NCI-H1105 (cell line): ENCODE measurements at regions not wholly inside any gene's neighbourhood (a gene's known extent, or its start where the extent isn't known, plus 50 kb on each side); places are given as distances from the start of the nearest gene placed in this dataset.
A peak's percentile ranks its signal among the peaks of the same experiment; 100 is the strongest.
"Not testable (repeated sequence)": the region's sequence is repeated elsewhere in the genome, so short reads cannot be mapped to it uniquely, and the experiment has no call there.

Experiments
- DNase-seq: peaks from one replicate; lab custom pipeline; 2025; lab: John Stamatoyannopoulos, UW

DNA sequence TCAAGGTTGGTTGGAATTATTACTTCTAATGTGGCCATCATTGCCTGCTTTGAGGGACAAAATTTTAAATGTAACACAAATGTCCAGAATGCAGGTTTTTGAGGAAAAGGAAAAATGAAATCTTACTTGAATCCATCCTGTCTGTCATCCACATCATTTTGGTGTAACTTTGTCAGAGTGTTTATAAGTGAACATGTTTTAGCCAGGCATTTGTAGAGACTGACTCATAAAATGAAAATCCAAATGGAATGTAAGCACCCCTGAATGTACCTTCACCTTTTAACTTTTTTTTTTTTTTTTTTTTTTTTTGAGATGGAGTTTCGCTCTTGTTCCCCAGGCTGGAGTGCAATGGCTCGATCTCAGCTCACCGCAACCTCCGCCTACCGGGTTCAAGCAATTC, 141.8 kb upstream of the BNIP2 start:
- DNase-seq: no peak

DNA sequence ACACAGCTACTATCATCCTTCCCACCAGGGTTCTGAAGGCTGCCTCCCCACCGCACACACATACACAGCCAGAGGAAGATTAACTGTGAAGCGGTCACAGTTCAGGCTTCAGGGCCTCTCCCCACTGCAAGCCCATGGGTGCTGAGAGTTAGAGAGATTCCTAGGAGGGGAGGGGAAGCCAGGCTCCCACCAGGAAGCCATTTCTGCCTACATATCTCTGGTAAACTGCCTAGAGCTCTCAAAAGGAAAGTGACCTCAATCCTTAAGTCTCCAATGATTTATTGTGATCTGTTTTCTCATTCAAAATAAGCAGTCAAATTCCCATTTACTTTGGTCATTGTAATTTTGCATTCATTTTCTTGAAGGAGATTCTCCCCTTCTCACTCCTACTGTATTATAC, 141.0 kb upstream of the BNIP2 start:
- DNase-seq: no peak

DNA sequence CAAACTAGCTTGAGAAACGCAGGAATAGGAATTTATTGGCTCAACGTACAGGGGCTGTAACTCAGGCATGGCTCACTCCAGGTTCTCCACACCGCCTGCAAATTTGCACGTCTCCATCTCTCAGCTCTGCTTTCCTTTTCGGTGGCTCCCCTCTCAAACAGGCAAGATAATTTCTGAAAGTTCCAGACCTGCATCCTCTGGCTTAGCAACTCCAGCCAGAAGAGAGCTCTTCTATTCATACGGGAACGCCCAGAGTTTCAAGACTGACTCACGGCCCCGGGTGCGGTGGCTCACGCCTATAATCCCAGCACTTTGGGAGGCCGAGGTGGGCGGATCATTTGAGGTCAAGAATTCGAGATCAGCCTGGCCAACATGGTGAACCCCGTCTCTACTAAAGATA, 139.7 kb upstream of the BNIP2 start:
- no peak for DNase-seq

DNA sequence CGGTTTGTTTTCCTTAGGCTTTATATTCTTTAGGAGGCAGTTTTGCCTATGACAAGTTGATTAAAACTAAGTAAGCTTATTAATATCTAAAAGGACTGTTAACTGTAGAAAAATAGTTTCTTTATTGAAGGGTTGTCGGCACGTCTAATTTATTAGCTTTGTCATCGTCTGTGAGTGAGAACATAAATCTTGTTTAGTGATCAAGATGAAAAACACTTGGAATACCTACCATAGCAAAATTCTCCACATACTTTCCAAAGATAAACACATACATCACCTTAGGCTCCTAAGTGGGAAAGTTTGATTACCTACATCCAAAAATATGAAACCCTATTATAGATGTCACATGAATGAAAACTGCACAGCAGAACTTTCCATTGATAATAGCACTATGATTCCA, 139.1 kb upstream of the BNIP2 start:
- DNase-seq: no peak

DNA sequence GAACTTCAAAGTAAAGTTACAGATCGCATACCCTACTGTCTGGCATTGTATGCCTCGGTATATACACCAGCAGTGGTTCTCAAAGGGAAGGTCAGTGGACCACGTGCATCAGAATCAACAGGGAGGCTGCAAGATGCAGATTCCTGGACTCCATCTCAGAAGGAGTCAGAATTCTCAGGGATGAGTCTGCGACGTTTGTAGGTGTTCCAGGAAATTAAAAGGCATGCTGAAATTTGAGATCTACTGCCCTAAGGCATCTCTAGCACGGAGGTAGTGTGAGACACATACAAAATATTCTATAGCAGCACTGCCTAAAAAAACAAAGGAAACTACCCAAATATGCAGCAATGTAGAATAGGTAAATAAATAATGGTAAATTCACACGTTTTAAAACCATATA, 136.8 kb upstream of the BNIP2 start:
- DNase-seq: no peak

DNA sequence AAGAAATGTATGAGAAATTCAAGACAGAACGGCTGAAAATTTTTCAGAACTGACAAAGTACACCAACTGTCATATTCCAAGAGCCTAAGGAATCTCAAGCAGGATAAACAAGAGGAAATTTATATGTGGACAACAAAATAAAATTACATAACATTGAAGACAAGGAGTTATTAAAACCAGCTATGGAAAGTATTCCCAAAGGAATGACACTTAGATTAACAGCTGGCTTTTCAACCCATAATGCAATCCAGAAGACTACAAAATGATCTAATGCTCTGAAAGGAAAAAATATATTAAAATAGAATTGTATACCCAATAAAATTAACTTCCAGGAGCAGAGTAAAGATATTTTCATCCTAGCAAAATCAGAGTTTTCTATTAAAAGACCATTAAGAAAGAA, 132.2 kb upstream of the BNIP2 start:
- no peak for DNase-seq

DNA sequence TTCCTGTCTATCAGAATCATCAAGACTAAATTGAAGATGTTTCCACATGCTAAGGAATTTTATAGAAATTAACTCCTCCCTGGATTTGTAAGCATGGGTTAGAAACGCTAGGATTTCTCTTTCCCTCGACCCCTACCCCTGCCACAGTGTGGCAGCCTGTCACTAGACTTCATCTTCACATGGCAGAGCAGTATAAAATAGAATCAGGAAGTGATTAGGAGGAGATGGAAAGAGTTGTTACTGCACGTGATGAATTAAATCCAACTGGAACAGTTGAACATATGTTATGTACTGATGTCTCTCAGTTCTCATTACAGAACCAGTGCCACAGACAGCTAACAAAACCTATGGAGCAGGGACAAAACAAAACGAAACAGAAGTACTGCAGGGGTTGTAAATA, 130.0 kb upstream of the BNIP2 start:
- DNase-seq: no peak

DNA sequence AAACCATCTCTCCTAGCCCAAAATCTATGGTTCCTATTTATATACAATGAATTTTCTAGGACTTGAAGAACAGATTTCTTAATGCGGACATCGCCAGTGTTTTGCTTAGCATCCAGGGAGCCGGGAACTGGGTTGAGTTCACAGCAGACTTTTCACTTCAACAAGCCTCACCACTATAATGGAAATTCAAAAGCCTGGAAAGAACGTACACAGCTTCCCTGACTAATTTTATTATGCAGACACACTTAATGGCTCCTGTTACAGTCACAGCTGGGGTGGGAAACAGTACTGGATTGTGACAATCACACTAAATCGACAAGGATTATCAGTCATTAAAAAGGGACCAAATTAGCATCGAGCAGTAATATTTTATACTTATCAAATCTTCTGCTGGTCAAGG, 129.2 kb upstream of the BNIP2 start:
- DNase-seq: no peak

DNA sequence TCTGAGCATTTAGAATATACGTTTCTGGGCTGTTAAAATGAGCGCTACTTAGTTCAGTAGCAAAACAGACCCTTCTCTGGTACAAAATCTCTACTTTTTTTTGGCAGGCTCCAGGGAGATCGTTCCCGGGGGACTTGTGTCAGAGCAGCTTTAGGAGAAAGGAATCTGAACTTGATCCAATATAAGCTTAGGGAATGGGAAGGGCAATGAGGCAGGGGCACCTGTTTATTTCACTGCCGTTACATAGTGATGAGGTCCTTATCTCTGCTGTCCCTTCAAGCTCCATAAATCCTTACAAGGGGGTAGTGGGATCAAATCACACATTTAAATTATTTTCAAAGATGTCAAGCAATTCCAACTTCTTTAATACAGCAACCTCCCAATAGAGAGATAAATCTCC, 128.7 kb upstream of the BNIP2 start:
- DNase-seq: no peak

DNA sequence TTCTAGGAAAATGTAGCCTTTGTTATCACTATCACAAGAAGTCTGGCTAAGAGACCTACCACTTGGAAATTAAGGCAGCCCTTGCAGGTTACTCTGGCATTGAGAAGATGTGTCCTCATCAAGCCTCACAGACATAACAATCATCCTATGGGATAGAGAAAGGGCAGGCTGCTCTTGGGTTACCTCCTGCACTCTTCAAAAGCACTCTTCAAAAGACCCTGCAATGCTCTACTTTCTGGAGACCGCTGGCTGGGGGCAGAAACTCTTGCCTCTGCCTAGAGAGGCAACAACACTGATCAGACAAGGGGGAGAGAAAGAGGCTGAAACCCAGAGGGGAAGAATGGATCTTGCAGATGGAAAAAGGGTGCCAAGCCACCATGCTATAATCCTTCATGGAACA, 127.9 kb upstream of the BNIP2 start:
- no peak for DNase-seq

DNA sequence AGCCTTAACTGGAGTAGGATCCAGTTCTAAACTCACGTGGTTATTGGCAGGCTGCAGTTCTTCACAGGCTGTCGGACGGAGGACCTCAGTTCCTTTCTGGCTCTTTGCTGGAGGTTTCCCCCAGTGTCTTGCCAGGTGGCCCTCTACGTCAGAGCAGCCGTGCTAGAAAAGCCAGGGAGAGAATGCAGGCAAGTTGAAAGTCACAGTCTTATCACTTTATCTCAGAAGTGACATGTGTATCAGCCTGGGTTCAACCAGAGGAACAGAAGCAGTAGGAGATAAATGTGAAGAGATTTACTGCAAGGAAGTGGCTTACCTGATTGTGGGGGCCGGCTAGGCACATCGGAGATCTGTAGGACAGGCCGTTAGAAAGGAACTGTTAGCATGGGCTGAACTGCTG, 125.3 kb upstream of the BNIP2 start:
- DNase-seq: no peak

DNA sequence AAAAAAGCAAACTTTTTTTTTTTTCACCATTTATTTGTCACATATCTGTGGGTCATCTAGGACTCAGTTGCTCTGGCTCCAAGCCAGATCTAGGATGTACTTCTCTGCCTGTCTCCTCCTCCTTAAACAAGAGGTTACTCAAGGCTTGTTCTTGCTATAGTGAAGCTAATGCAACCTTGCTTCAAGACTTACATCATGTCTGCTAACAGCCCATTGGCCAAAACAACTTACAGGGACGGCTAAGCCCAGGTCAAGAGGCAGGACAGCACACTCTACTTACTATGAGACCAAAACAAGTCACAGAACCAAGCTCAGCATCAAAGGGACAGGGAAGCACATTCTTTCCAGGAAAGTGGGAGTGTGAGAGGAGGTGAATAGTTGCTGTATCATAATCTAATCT, 123.8 kb upstream of the BNIP2 start:
- no peak for DNase-seq

DNA sequence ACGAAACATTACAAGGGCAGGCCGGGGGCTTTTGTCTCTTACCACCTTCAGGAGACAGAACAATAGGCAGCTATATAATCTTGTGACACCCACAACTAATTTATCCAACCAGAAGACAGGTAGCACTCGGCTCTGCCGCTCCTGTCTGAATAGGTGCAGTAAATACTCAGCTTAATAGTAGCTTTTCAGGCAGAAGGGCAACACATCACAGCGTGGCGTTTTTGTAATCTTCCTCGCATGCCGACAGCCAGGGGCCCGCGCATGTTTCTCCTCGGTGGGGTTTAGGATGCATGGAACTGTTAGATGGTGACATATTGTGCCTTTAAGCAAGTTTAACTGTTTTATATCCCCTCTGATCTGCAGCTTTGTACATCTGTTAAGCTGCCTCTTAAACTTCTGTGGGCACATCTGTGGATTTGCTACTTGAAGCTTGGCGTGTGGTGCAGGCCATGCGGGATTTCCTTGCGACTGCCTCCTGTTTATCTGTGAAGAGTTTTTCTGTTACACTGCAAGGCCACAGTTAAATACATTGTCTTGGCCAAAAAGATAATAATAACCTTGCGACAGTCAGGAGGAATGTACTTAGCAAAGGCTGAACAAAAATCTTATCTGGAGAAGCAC, 123.2 kb upstream of the BNIP2 start:
- no peak for DNase-seq

DNA sequence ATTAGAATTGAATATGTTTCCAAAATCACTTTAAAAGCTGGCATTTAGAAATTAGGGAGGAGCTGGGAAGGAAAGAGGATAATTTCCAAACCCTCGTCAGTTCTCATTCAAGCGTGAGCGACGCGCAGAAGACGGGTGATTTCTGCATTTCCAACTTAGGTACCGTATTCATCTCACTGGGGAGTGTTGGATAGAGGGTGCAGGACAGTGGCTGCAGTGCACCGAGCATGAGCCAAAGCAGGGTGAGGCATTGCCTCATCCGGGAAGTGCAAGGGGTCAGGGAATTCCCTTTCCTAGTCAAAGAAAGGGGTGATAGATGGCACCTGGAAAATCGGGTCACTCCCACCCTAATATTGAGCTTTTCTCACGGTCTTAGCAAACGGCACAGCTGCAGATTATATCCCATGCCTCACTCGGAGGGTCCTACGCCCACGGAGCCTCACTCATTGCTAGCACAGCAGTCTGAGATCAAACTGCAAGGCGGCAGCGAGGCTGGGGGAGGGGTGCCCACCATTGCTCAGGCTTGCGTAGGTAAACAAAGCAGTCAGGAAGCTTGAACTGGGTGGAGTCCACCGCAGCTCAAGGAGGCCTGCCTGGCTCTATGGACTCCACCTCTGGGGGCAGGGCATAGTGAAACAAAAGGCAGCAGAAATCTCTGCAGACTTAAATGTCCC, 114.3 kb upstream of the BNIP2 start:
- DNase-seq: peak; percentile 57

DNA sequence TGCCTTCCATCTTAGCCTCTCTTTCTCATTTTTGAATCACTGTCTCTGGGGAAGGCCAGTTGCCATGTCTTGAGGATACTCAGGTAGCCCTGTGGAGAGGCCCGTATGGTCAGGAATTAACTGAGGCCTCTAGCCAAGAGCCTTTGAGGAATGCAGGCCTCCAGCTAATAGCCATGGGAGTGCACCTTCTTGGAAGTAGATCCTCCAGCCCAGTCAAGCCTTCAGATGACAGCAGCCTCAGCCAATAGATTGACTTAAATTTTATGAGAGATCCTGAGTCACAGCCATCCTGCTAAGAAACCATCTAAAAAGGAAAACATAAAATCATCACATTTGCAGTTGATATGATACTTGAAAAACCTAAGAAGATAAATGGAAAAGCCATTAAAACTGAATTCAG, 112.5 kb upstream of the BNIP2 start:
- DNase-seq: no peak

DNA sequence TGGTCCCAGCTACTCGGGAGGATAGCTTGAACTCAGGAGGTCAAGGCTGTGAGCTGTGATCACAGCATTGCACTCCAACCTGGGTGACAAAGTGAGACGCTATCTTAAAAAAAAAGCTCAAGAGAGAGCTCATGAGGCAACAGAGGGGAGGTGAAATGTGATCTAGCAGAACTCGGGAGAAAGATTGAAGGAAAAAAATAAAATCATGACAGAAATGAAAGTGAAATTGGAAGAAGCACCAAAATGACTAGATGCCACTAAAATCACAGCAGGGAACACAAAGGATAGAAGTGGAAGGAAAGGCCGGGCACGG, 109.4 kb upstream of the BNIP2 start:
- DNase-seq: no peak

DNA sequence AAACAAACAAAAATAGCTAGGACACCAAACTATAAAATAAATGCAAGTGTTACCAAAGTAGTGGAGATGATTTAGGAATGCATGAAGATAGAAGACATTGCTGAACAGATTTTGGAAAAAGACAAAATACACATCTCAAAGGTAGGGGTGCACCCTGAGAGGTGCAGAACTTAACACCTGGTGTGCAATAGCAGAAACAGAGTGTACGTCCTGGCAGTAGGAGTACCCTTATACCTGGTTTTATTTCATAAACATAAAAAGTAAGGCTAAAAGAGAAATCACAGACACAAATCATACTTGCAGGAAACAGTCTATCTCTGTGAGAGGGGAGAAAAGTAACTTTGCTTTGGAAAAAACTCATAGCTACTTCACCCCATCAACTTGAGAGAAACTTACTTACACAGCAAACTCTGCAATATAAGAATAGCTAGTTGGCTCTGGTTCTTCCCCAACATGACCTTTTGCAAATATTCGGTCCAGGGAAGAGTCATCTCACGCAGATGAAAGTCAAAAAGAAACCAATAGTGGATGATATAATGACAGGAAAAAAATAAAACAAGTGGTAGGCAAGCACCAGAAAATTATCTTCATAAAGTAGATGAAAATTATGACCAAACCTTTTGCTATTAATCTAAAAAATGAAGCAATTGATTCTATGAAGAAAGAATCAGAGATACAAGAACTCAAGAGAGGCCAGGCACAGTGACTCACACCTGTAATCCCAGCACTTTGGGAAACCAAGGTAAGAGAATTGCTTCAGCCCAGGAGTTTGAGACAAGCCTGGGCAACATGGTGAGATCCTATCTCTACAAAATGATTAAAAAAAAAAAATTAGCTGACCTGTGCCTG, 108.9 kb upstream of the BNIP2 start:
- DNase-seq: no peak

DNA sequence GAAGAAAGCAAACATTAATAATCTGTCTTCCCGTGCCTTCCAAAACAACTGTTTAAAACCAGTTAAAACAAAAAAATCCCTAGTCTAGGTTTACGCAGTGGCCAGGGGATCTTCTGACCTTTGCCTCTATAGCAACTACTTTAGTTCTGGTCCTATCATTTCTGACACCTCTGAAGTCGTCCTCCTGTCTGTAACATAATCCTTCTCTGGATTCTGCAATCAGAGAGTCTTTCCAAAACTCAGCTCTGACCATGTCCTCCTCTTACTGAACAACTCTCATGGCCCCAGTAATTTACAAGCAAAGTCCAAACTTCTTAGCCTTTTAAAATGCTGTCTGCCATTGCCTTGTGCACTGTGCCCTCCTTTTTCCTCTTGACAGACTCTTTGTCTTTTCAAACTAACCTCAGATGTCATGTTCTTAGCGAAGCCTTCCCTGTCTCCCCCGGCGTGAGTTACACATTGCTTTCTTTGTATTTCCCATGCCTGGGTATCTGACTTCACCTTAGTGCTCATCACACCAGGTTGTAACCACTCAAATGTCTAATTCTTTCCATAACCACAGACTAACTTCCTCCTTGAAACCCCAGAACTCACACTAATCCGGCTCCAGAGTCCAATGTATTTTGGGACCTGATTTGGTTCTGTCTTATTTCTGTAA, 105.2 kb upstream of the BNIP2 start:
- DNase-seq: no peak

DNA sequence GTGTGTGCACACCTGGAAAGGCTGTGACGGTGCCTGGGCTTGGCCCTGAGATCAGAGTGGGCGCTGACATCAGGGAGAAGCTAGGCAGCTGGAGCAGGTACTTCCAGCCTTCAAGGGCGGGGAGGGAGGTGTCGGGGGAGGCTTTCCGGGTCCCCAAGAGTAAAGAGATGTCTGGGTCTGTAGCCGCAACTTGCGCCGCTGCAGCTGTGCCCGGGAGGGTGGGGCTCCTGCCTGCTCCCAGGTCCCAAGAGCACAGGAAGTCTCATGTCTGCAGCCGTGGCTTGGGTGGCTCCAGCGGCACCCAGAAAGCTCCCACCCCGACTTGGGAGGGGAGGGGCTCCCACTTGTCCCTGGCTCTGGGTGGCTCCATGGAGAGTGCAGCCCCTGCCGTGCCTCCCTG, 103.2 kb upstream of the BNIP2 start:
- DNase-seq: no peak

DNA sequence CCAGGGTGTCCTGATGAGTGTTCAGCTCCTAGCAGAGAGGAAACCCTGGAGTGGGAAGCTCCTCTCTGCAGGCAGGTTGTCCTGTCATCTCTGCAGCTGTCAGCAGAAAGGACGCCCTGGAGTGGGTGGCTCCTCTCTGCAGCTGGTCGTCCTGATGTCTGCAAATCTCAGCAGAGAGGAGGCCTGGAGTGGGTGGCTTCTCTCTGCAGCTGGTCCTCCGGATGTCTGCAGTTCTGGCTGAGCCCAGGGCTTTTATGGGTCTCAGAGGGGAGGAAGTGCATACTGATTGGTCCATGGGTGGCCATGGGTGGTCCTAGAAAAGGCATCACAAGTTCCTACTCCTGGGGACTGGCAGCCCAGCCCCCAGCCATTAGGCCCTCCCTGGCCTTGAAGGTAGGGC, 102.6 kb upstream of the BNIP2 start:
- DNase-seq: no peak

DNA sequence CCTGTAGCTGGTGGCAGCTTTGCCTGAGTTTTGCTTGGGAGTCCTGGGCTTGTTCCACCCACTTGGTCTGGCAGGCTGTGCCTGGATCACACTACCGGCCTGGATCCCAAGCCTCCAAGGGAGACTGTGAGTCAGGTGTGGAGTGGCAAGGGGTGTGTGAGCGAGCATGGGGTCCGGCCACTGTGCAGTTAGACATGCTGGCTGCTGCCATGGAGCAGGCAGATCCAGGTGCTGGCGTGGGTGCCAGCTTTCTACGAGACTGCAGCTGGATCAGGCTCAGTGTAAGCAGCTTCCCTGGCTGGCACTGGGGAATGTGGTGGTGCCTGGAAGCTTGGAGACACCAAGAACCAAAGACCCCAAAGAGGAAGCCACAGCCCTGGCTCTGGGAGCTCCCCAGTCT, 102.0 kb upstream of the BNIP2 start:
- DNase-seq: no peak

DNA sequence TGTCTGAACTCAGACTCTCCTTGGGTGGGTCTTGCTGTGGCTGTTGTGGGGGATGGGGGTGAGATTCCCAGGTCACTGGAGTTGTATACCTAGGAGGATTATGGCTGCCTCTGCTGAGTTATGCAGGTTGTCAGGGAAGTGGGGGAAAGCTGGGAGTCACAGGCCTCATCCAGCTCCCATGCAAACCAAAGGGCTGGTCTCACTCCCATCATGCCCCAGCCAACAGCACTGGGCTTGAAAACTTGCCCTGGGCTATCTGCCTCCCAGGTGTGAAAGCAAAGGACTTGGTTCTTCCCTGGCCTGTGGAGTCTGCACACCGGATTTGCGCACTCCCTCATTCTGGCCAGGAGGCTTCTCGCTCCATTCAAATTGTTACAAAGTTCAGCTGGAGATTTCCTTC, 97.3 kb upstream of the BNIP2 start:
- DNase-seq: not testable (repeated sequence)

DNA sequence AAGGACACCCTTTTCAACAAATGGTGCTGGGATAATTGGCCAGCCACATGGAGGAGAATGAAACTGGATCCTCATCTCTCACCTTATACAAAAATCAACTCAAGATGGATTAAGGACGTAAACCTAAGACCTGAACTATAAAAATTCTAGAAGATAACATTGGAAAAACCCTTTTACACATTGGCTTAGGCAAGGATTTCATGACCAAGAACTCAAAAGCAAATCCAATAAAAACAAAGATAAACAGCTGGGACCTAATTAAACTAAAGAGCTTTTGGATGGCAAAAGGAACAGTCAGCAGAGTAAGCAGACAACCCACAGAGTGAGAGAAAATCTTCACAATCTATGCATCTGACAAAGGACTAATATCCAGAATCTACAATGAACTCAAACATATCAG, 96.9 kb upstream of the BNIP2 start:
- DNase-seq: not testable (repeated sequence)
